ENCODE measurements at regions not wholly inside any gene's neighbourhood (a gene's known extent, or its start where the extent isn't known, plus 50 kb on each side); places are given as distances from the start of the nearest gene placed in this dataset.

DNA sequence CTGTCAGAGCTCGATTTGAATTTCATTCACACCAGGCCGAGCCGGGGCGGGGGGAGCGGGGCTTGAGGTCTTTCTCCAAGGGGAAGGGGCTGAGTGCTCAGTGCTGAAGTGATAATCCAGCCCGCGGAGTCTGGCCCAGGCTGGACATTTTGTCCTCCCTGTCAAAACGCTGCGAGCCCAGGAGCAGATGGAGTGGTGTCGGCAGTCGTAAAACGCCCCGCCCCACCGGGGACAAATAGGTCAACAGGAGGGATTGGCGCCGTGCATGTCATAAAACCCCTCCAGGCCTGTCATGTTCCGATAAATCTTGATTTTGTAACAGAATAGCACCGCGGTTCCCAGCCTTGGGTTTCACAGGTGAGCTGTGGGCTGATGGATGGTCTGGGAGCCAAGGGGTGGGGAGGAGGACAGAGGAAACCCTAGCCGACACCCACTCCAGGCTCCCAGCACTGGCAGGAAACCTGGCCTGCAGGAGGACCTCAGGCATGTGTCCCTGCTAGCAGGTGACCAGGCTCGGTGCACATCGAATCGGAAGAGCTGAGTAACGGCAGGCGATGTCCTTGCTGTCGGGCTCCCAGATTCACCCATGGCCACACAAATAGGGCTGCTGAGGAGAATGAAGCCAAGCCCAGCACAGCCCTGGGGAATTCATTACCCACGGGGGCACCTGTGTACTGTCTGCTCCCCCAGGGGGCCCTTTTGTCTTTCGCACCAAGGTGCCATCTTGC is 341.4 kb downstream of the FOXL1 start:
- TF ChIP-seq, protein P1, sequence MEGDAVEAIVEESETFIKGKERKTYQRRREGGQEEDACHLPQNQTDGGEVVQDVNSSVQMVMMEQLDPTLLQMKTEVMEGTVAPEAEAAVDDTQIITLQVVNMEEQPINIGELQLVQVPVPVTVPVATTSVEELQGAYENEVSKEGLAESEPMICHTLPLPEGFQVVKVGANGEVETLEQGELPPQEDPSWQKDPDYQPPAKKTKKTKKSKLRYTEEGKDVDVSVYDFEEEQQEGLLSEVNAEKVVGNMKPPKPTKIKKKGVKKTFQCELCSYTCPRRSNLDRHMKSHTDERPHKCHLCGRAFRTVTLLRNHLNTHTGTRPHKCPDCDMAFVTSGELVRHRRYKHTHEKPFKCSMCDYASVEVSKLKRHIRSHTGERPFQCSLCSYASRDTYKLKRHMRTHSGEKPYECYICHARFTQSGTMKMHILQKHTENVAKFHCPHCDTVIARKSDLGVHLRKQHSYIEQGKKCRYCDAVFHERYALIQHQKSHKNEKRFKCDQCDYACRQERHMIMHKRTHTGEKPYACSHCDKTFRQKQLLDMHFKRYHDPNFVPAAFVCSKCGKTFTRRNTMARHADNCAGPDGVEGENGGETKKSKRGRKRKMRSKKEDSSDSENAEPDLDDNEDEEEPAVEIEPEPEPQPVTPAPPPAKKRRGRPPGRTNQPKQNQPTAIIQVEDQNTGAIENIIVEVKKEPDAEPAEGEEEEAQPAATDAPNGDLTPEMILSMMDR (IDR thresholded peaks at IDR 0.05 in 2 of 3, conservative IDR thresholded peaks at IDR 0.05 in 1 of 3; ENCODE audit: control insufficient read depth in 2 of 3, extremely low read depth in 1 of 3, insufficient read depth in 1 of 3, low read depth in 3 of 3, low read length in 3 of 3): no peak
- TF ChIP-seq ETV6 (conservative IDR thresholded peaks at IDR 0.05 in 1 of 2, IDR thresholded peaks at IDR 0.05 in 1 of 2; ENCODE audit: borderline replicate concordance in 1 of 2, low read depth in 1 of 2) (no peak), POLR2AphosphoS5 (IDR thresholded peaks at IDR 0.05; ENCODE audit: low read length) (no peak), POLR2A (IDR thresholded peaks at IDR 0.05; ENCODE audit: low read depth, low read length) (no peak), HDAC2 (IDR thresholded peaks at IDR 0.05) (no peak), CHD2 (IDR thresholded peaks at IDR 0.05; ENCODE audit: borderline replicate concordance, low read depth, low read length) (no peak), EP300 (IDR thresholded peaks at IDR 0.05; ENCODE audit: borderline replicate concordance in 1 of 2, control insufficient read depth in 1 of 2, low read depth in 2 of 2, low read length in 2 of 2) (no peak), TAF1 (IDR thresholded peaks at IDR 0.05; ENCODE audit: borderline replicate concordance, low read depth, low read length) (no peak)
- TF ChIP-seq, protein P2, sequence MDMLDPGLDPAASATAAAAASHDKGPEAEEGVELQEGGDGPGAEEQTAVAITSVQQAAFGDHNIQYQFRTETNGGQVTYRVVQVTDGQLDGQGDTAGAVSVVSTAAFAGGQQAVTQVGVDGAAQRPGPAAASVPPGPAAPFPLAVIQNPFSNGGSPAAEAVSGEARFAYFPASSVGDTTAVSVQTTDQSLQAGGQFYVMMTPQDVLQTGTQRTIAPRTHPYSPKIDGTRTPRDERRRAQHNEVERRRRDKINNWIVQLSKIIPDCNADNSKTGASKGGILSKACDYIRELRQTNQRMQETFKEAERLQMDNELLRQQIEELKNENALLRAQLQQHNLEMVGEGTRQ (IDR thresholded peaks at IDR 0.05; ENCODE audit: borderline replicate concordance, low read depth, low read length): no peak
- TF ChIP-seq, protein P3, sequence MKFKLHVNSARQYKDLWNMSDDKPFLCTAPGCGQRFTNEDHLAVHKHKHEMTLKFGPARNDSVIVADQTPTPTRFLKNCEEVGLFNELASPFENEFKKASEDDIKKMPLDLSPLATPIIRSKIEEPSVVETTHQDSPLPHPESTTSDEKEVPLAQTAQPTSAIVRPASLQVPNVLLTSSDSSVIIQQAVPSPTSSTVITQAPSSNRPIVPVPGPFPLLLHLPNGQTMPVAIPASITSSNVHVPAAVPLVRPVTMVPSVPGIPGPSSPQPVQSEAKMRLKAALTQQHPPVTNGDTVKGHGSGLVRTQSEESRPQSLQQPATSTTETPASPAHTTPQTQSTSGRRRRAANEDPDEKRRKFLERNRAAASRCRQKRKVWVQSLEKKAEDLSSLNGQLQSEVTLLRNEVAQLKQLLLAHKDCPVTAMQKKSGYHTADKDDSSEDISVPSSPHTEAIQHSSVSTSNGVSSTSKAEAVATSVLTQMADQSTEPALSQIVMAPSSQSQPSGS (IDR thresholded peaks at IDR 0.05; ENCODE audit: low read length): no peak
